ENCODE measurements at regions not wholly inside any gene's neighbourhood (a gene's known extent, or its start where the extent isn't known, plus 50 kb on each side); places are given as distances from the start of the nearest gene placed in this dataset.

- TF ChIP-seq CTCF (IDR thresholded peaks at IDR 0.05; ENCODE audit: low read length), result peak; percentile 29; the same call in 1 of the 2 replicates
- TF ChIP-seq EZH2 (IDR thresholded peaks at IDR 0.05; ENCODE audit: borderline replicate concordance, low read length), result no peak
These were observed 361.8 kb downstream of the C12orf50 start for GRCh38 chr12:87667378-87667777.

Measured in OCI-LY1 (cell line).